ENCODE measurements at regions not wholly inside any gene's neighbourhood (a gene's known extent, or its start where the extent isn't known, plus 50 kb on each side); places are given as distances from the start of the nearest gene placed in this dataset.
A peak's percentile ranks its signal among the peaks of the same experiment; 100 is the strongest.

- H3K9me3 ChIP-seq (ENCODE audit: control insufficient read depth, low read length): no peaks in the 10 kb centered on the region
- no peak overlapping the region for H2AFZ ChIP-seq
- no peak overlapping the region for H3K4me2 ChIP-seq (ENCODE audit: low read length)
- no peak overlapping the region for H3K27ac ChIP-seq
- no peaks in the 10 kb centered on the region for H3K27me3 ChIP-seq (ENCODE audit: control insufficient read depth, insufficient read depth, low read length)
- no peak overlapping the region for H3K4me3 ChIP-seq (ENCODE audit: low read depth, low read length)
- H3K4me1 ChIP-seq: no peaks in the 10 kb centered on the region
- no peaks in the 10 kb centered on the region for H3K36me3 ChIP-seq (ENCODE audit: control insufficient read depth, insufficient read depth, low read length)
- TF ChIP-seq CTCF (IDR thresholded peaks at IDR 0.05): no peak
- H3K79me2 ChIP-seq: no peaks in the 10 kb centered on the region
- no peak overlapping the region for H3K9ac ChIP-seq
Observed at GRCh38 chr1:244291236-244292201, 160.2 kb downstream of the ADSS2 start.

- Histone ChIP-seq H3K4me1 (no peaks in the 10 kb centered on the region), H3K79me2 (no peaks in the 10 kb centered on the region), H3K27ac (no peak overlapping the region), H3K4me2 (ENCODE audit: low read length) (no peak overlapping the region), H3K9ac (no peak overlapping the region), H3K4me3 (ENCODE audit: low read depth, low read length) (no peak overlapping the region), H3K27me3 (ENCODE audit: control insufficient read depth, insufficient read depth, low read length) (no peaks in the 10 kb centered on the region), H3K9me3 (ENCODE audit: control insufficient read depth, low read length) (no peaks in the 10 kb centered on the region), H3K36me3 (ENCODE audit: control insufficient read depth, insufficient read depth, low read length) (no peaks in the 10 kb centered on the region), H2AFZ (no peak overlapping the region)
- no peak for TF ChIP-seq CTCF (IDR thresholded peaks at IDR 0.05)
Observed at GRCh38 chr1:244294599-244295224, 157.0 kb downstream of the ADSS2 start.

- Histone ChIP-seq H3K79me2 (no peaks in the 10 kb centered on the region), H2AFZ (peak overlapping the region; percentile 42), H3K4me3 (ENCODE audit: low read depth, low read length) (no peak overlapping the region), H3K4me1 (no peaks in the 10 kb centered on the region), H3K9me3 (ENCODE audit: control insufficient read depth, low read length) (no peaks in the 10 kb centered on the region), H3K27ac (no peak overlapping the region), H3K36me3 (ENCODE audit: control insufficient read depth, insufficient read depth, low read length) (no peaks in the 10 kb centered on the region), H3K27me3 (ENCODE audit: control insufficient read depth, insufficient read depth, low read length) (no peaks in the 10 kb centered on the region), H3K9ac (no peak overlapping the region), H3K4me2 (ENCODE audit: low read length) (no peak overlapping the region)
- TF ChIP-seq CTCF (IDR thresholded peaks at IDR 0.05): no peak
Observed at GRCh38 chr1:244296003-244296402, 155.7 kb downstream of the ADSS2 start.

GRCh38 chr1:244296447-244296846 is 155.3 kb downstream of the ADSS2 start:
- H3K27ac ChIP-seq: no peak overlapping the region
- H3K4me3 ChIP-seq (ENCODE audit: low read depth, low read length): no peak overlapping the region
- peak overlapping the region; percentile 42 for H2AFZ ChIP-seq
- H3K27me3 ChIP-seq (ENCODE audit: control insufficient read depth, insufficient read depth, low read length): no peaks in the 10 kb centered on the region
- no peaks in the 10 kb centered on the region for H3K9me3 ChIP-seq (ENCODE audit: control insufficient read depth, low read length)
- H3K9ac ChIP-seq: no peak overlapping the region
- H3K79me2 ChIP-seq: no peaks in the 10 kb centered on the region
- no peaks in the 10 kb centered on the region for H3K36me3 ChIP-seq (ENCODE audit: control insufficient read depth, insufficient read depth, low read length)
- TF ChIP-seq CTCF (IDR thresholded peaks at IDR 0.05): no peak
- H3K4me2 ChIP-seq (ENCODE audit: low read length): no peak overlapping the region
- no peaks in the 10 kb centered on the region for H3K4me1 ChIP-seq
